ENCODE measurements at regions not wholly inside any gene's neighbourhood (a gene's known extent, or its start where the extent isn't known, plus 50 kb on each side); places are given as distances from the start of the nearest gene placed in this dataset.

DNA sequence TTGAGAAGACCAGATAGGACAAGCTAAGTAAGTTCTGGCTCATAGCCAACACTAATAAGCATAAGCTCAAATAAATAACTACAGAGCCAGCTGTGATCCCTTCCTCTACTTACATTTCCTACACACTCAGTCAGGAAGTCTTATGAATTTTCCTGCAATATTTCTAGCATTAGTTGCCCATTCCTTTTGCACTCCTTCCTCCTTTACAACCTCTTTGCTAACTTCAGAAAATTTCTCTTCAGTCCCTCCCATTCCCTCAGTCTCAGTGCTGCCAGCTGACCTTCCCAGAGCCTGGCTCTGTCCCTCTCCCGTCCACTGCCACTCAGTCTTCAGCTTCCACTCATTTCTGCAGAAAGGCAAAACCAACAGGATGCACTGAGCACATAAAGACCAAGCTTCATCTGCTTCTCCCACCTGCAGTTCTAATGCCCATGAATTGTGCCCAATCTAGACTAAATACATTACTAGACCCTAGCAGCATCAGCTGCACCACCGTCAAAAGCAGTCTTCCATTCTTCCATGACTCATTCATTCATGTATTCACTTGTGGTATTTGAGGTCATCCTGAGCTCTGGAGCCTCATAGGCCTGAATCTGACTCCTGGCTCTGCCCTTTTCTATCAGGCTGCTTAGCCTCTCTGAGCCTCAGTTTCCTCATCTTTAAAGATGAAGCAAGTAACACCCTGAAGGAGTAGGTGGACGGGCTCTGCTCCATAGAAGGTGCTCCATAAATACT, 54.6 kb upstream of the SIPA1L2 start:
- TF ChIP-seq, protein P1, sequence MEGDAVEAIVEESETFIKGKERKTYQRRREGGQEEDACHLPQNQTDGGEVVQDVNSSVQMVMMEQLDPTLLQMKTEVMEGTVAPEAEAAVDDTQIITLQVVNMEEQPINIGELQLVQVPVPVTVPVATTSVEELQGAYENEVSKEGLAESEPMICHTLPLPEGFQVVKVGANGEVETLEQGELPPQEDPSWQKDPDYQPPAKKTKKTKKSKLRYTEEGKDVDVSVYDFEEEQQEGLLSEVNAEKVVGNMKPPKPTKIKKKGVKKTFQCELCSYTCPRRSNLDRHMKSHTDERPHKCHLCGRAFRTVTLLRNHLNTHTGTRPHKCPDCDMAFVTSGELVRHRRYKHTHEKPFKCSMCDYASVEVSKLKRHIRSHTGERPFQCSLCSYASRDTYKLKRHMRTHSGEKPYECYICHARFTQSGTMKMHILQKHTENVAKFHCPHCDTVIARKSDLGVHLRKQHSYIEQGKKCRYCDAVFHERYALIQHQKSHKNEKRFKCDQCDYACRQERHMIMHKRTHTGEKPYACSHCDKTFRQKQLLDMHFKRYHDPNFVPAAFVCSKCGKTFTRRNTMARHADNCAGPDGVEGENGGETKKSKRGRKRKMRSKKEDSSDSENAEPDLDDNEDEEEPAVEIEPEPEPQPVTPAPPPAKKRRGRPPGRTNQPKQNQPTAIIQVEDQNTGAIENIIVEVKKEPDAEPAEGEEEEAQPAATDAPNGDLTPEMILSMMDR (IDR thresholded peaks at IDR 0.05 in 2 of 3, conservative IDR thresholded peaks at IDR 0.05 in 1 of 3; ENCODE audit: borderline replicate concordance in 1 of 3, insufficient read depth in 1 of 3, low read depth in 2 of 3, low read length in 2 of 3), result no peak
- no peak for TF ChIP-seq EZH2phosphoT487 (IDR thresholded peaks at IDR 0.05; ENCODE audit: borderline replicate concordance)
- no peak for TF ChIP-seq POLR2A (IDR thresholded peaks at IDR 0.05; ENCODE audit: borderline replicate concordance, extremely low read depth, insufficient read depth, insufficient read length)
- TF ChIP-seq, protein P2, sequence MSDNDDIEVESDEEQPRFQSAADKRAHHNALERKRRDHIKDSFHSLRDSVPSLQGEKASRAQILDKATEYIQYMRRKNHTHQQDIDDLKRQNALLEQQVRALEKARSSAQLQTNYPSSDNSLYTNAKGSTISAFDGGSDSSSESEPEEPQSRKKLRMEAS (IDR thresholded peaks at IDR 0.05), result no peak
- TF ChIP-seq EZH2 (IDR thresholded peaks at IDR 0.05), result no peak
